Psoas muscle (tissue), 7 donors: ENCODE measurements at regions not wholly inside any gene's neighbourhood (a gene's known extent, or its start where the extent isn't known, plus 50 kb on each side); places are given as distances from the start of the nearest gene placed in this dataset.

Experiments used
- ATAC-seq, 4 donors: fragments of 200-7000 bp; cut with Tn5 transposase; one replicate each; pipeline ENCODE4 v1.9.1; 2020; ENCODE audit warnings: moderate library complexity in 3 of 4, mild to moderate bottlenecking in 2 of 4
- DNase-seq, 2 donors: peaks; one replicate each; pipeline ENCODE4 v3.0.0-alpha.2; 2020
- H3K27ac ChIP-seq: fragments of 200-600 bp; one replicate; pipeline ENCODE4 v1.8.0; 2022
- H3K27me3 ChIP-seq, 3 donors: fragments of 200-600 bp in 1 of 3; one replicate each; pipeline versions ENCODE4 v1.6.1 to v1.8.0; 2013 to 2022; ENCODE audit warnings: low read length in 2 of 3, mild to moderate bottlenecking in 2 of 3, moderate library complexity in 1 of 3; ENCODE audit not compliant: insufficient read depth in 3 of 3
- H3K36me3 ChIP-seq, 2 donors: fragments of 200-600 bp in 1 of 2; one replicate each; pipeline versions ENCODE4 v1.6.1 to v1.8.0; 2013 to 2022; ENCODE audit warnings: low read depth in 1 of 2, mild to moderate bottlenecking in 1 of 2, moderate library complexity in 1 of 2; ENCODE audit not compliant: insufficient read depth in 1 of 2
- H3K4me1 ChIP-seq: fragments of 200-600 bp; one replicate; pipeline ENCODE4 v1.8.0; 2022
- H3K4me3 ChIP-seq: fragments of 200-600 bp; one replicate; pipeline ENCODE4 v1.8.0; 2022; ENCODE audit warnings: mild to moderate bottlenecking
- H3K9me3 ChIP-seq: fragments of 200-600 bp; one replicate; pipeline ENCODE4 v1.8.0; 2022
- CTCF ChIP-seq: fragments of 200-600 bp; IDR thresholded peaks from one replicate; pipeline ENCODE4 v1.8.0; 2022; ENCODE audit warnings: antibody characterized with exemption
- WGBS, 3 donors: extraction: QIAGEN DNeasy Blood & Tissue Kit; methylation state at CpG; one replicate each; pipeline versions ENCODE4 v1.1.6 to v1.1.7; 2013; 5-methylcytosine and 5-hydroxymethylcytosine counted together
- intact Hi-C, 2 donors: fragments of 100-400 bp; cut with DNase I; formaldehyde crosslinking; loops; one replicate each; pipeline versions ENCODE4 v1.11.0 to v1.14.2; 2022
- donor health status: healthy with polysubstance abuse.
- donor health status: DM: no; HTN: no; CAD: no; lungs with moderate emphysema.
- donor health status: Bipolar disorder and iron deficiency.
- donor health status: healthy.
- donor health status: DM: yes; HTN: yes; CAD: no.
- donor health status: DM: no; HTN: no; CAD: no.
- donor health status: DM: yes; HTN: yes; CAD: no.

GRCh38 chr6:138600726-138601125 is 101.4 kb upstream of the NHSL1 start:
- no peak overlapping the region for H3K4me3 ChIP-seq
- ATAC-seq, result no peak
- no peak for DNase-seq
- no peaks in the 10 kb centered on the region for H3K27me3 ChIP-seq
- H3K36me3 ChIP-seq, result no peaks in the 10 kb centered on the region
- no peak for TF ChIP-seq CTCF
- no peaks in the 10 kb centered on the region for H3K9me3 ChIP-seq
- intact Hi-C loops, result no loop called here
- H3K4me1 ChIP-seq, result no peaks in the 10 kb centered on the region
- no peak overlapping the region for H3K27ac ChIP-seq

GRCh38 chr6:138601128-138601527 is 101.8 kb upstream of the NHSL1 start:
- Histone ChIP-seq H3K27me3 (no peaks in the 10 kb centered on the region), H3K36me3 (no peaks in the 10 kb centered on the region), H3K27ac (no peak overlapping the region), H3K9me3 (no peaks in the 10 kb centered on the region), H3K4me3 (no peak overlapping the region), H3K4me1 (no peaks in the 10 kb centered on the region)
- no peak for TF ChIP-seq CTCF
- intact Hi-C loops, result no loop called here
- ATAC-seq (no peak), DNase-seq (no peak)

- no peak for ATAC-seq
- Histone ChIP-seq H3K9me3 (no peaks in the 10 kb centered on the region), H3K36me3 (no peaks in the 10 kb centered on the region), H3K4me1 (no peaks in the 10 kb centered on the region), H3K27ac (no peak overlapping the region), H3K4me3 (no peak overlapping the region), H3K27me3 (no peaks in the 10 kb centered on the region)
- TF ChIP-seq CTCF, result no peak
- intact Hi-C loops, result no loop called here
- no peak for DNase-seq
- 89 to 93% (median 92%) methylated on average over 1 of the region's 1 CpG for whole genome bisulfite sequencing, 3 donors
Observed at GRCh38 chr6:138605958-138606357, 106.7 kb upstream of the NHSL1 start.

- 79 to 87% (median 80%) methylated on average over 10 of the region's 10 CpGs for WGBS, 3 donors
Observed at GRCh38 chr6:138607478-138608433, 108.5 kb upstream of the NHSL1 start.

More at GRCh38 chr6:138607478-138608433, 108.5 kb upstream of the NHSL1 start:
- DNase-seq (no peak), ATAC-seq (no peak)
- H3K4me1 ChIP-seq, result no peaks in the 10 kb centered on the region
- H3K4me3 ChIP-seq, result no peak overlapping the region
- intact Hi-C loops, result no loop called here
- no peaks in the 10 kb centered on the region for H3K36me3 ChIP-seq
- no peaks in the 10 kb centered on the region for H3K9me3 ChIP-seq
- TF ChIP-seq CTCF, result no peak
- H3K27me3 ChIP-seq, result no peaks in the 10 kb centered on the region
- no peak overlapping the region for H3K27ac ChIP-seq
